WTC11 (cell line): ENCODE measurements at regions not wholly inside any gene's neighbourhood (a gene's known extent, or its start where the extent isn't known, plus 50 kb on each side); places are given as distances from the start of the nearest gene placed in this dataset.

Source experiments
- ATAC-seq: fragments of 200-7000 bp; cut with Tn5 transposase; 2 replicates; pipeline ENCODE4 v1.10.0; 2021; ENCODE audit warnings: mild to moderate bottlenecking, moderate library complexity
- CTCF ChIA-PET: fragments of 300-600 bp; sonication (Branson Sonifier 250); formaldehyde crosslinking; loops from one replicate; lab custom pipeline; 2021; ENCODE audit warnings: antibody characterized with exemption; lab: Charles Lee
- POLR2A ChIA-PET: fragments of 350-600 bp; sonication (Branson Sonifier 250); formaldehyde crosslinking; loops from one replicate; lab custom pipeline; 2021; ENCODE audit warnings: antibody characterized with exemption; lab: Charles Lee
- DNase-seq: peaks from one replicate; pipeline ENCODE4 v3.0.0; 2021; ENCODE audit warnings: low spot score
- H3K27ac Mint-ChIP-seq: 2 replicates; pipeline ENCODE4 v1.8.0; 2021; ENCODE audit warnings: mixed read lengths
- H3K27me3 Mint-ChIP-seq: 2 replicates; pipeline ENCODE4 v1.8.0; 2021; ENCODE audit warnings: low read depth, mild to moderate bottlenecking, moderate library complexity, mixed read lengths
- H3K36me3 Mint-ChIP-seq: 2 replicates; pipeline ENCODE4 v1.8.0; 2021; ENCODE audit warnings: mixed read lengths
- H3K4me1 Mint-ChIP-seq: 2 replicates; pipeline ENCODE4 v1.8.0; 2022; ENCODE audit warnings: mixed read lengths
- H3K4me3 Mint-ChIP-seq: 2 replicates; pipeline ENCODE4 v1.8.0; 2021; ENCODE audit warnings: mild to moderate bottlenecking, moderate library complexity, mixed read lengths
- H3K9me3 Mint-ChIP-seq: 2 replicates; pipeline ENCODE4 v1.8.0; 2021; ENCODE audit warnings: mixed read lengths
- AR ChIP-seq: fragments of 250-450 bp; sonication (Bioruptor Pico); IDR thresholded peaks from 2 replicates; pipeline ENCODE4 v1.9.0; 2021; ENCODE audit warnings: mild to moderate bottlenecking
- ATF1 ChIP-seq: sonication (generic); formaldehyde crosslinking; IDR thresholded peaks from 2 replicates; pipeline ENCODE4 v1.8.1; 2023; ENCODE audit warnings: mild to moderate bottlenecking, moderate library complexity, missing genetic modification reagents
- CREB1 ChIP-seq: sonication (generic); formaldehyde crosslinking; IDR thresholded peaks from 2 replicates; pipeline ENCODE4 v1.8.0; 2023; ENCODE audit warnings: mild to moderate bottlenecking, missing genetic modification reagents
- E2F4 ChIP-seq: sonication (generic); formaldehyde crosslinking; IDR thresholded peaks from 2 replicates; pipeline ENCODE4 v1.8.1; 2022; ENCODE audit warnings: low read depth, mild to moderate bottlenecking, moderate library complexity, missing genetic modification reagents, borderline replicate concordance
- ELF4 ChIP-seq: sonication (generic); formaldehyde crosslinking; IDR thresholded peaks from 2 replicates; pipeline ENCODE4 v1.8.1; 2022; ENCODE audit warnings: low read depth, mild to moderate bottlenecking, moderate library complexity, missing genetic modification reagents
- ERG ChIP-seq: fragments of 250-450 bp; sonication (Bioruptor Pico); IDR thresholded peaks from 2 replicates; pipeline ENCODE4 v1.8.0; 2021; ENCODE audit warnings: mild to moderate bottlenecking
- FOXP1 ChIP-seq: sonication (generic); formaldehyde crosslinking; IDR thresholded peaks from 2 replicates; pipeline ENCODE4 v1.8.0; 2022; ENCODE audit warnings: missing genetic modification reagents, mild to moderate bottlenecking, moderate library complexity, borderline replicate concordance
- IRF1 ChIP-seq: sonication (generic); formaldehyde crosslinking; IDR thresholded peaks from 2 replicates; pipeline ENCODE4 v1.8.0; 2023; ENCODE audit warnings: missing genetic modification reagents
- JAZF1 ChIP-seq: fragments of 250-450 bp; sonication (Bioruptor Pico); IDR thresholded peaks from 2 replicates; pipeline ENCODE4 v1.9.0; 2021; ENCODE audit warnings: moderate library complexity, mild to moderate bottlenecking, inconsistent platforms
- MXD4 ChIP-seq: fragments of 250-450 bp; sonication (Bioruptor Pico); IDR thresholded peaks from 2 replicates; pipeline ENCODE4 v1.8.0; 2021; ENCODE audit warnings: mild to moderate bottlenecking, moderate library complexity, borderline replicate concordance
- NR1H2 ChIP-seq: sonication (generic); formaldehyde crosslinking; IDR thresholded peaks from 2 replicates; pipeline ENCODE4 v1.9.0; 2021; ENCODE audit warnings: mild to moderate bottlenecking, moderate library complexity, missing genetic modification reagents
- PRRX2 ChIP-seq: fragments of 250-450 bp; sonication (Bioruptor Pico); IDR thresholded peaks from 2 replicates; pipeline ENCODE4 v1.8.0; 2021; ENCODE audit warnings: mild to moderate bottlenecking
- SMAD3 ChIP-seq: sonication (generic); formaldehyde crosslinking; IDR thresholded peaks from 2 replicates; pipeline ENCODE4 v1.8.0; 2022; ENCODE audit warnings: missing genetic modification reagents, mild to moderate bottlenecking, borderline replicate concordance
- TCF7 ChIP-seq: sonication (generic); formaldehyde crosslinking; IDR thresholded peaks from 2 replicates; pipeline ENCODE4 v1.8.0; 2022; ENCODE audit warnings: mild to moderate bottlenecking, low read depth, missing genetic modification reagents, moderate library complexity
- ZNF121 ChIP-seq: sonication (generic); formaldehyde crosslinking; IDR thresholded peaks from 2 replicates; pipeline ENCODE4 v1.8.0; 2023; ENCODE audit warnings: missing genetic modification reagents
- ZNF423 ChIP-seq: fragments of 250-450 bp; sonication (Bioruptor Pico); IDR thresholded peaks from 2 replicates; pipeline ENCODE4 v2.1.2; 2022; ENCODE audit warnings: mild to moderate bottlenecking, moderate library complexity
- TF ChIP-seq, protein P1 (sequence below): fragments of 250-450 bp; sonication (Bioruptor Pico); IDR thresholded peaks from 2 replicates; pipeline ENCODE4 v1.9.0; 2021; ENCODE audit warnings: mild to moderate bottlenecking
- TF ChIP-seq, protein P2 (sequence below): sonication (generic); formaldehyde crosslinking; IDR thresholded peaks from 2 replicates; pipeline ENCODE4 v1.8.0; 2022; ENCODE audit warnings: mild to moderate bottlenecking, missing genetic modification reagents
- TF ChIP-seq, protein P3 (sequence below): sonication (generic); formaldehyde crosslinking; IDR thresholded peaks from 2 replicates; pipeline ENCODE4 v1.8.1; 2022; ENCODE audit warnings: mild to moderate bottlenecking, moderate library complexity, missing genetic modification reagents

- Mint-ChIP-seq H3K36me3 (no peaks in the 10 kb centered on the region; the same call in 1 of the 2 replicates), H3K9me3 (peaks cover 6% of the 10 kb centered on the region; the same call in 1 of the 2 replicates), H3K27me3 (no peaks in the 10 kb centered on the region; the same call in 1 of the 2 replicates), H3K27ac (no peak overlapping the region), H3K4me3 (no peak overlapping the region), H3K4me1 (peaks cover 6% of the 10 kb centered on the region)
- ATAC-seq (no peak), DNase-seq (no peak)
- TF ChIP-seq IRF1 (CRISPR knock-in tag) (no peak), ELF4 (CRISPR knock-in tag) (no peak), PRRX2 (CRISPR knock-in tag) (no peak), ZNF121 (CRISPR knock-in tag) (no peak), NR1H2 (no peak), ERG (CRISPR knock-in tag) (no peak)
- TF ChIP-seq, protein P1, sequence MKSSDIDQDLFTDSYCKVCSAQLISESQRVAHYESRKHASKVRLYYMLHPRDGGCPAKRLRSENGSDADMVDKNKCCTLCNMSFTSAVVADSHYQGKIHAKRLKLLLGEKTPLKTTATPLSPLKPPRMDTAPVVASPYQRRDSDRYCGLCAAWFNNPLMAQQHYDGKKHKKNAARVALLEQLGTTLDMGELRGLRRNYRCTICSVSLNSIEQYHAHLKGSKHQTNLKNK (CRISPR knock-in tag), result no peak
- ChIA-PET POLR2A (no interaction called here), CTCF (no interaction called here)
Observed at GRCh38 chr5:29894668-29895067, 1298.8 kb upstream of the CDH6 start.

DNA sequence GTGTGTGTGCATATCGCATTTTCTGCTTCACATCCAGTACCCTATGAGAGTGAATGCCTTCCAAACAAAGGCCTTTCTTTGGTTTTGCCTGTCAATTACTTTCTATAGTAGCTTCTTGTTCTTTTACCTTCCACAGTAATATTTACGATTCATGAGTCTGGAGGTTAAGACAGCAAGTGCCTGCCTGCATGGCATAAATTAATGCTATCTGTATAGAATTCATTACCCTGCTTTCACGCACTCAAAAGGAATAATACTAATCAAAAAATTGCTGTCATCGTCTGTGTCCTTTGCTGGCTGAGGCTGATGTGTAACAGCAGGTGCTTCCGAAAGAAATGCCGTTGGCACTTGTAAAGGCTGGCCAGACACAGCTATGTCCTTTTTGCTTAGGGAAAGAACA lies 1304.4 kb upstream of the CDH6 start:
- POLR2A ChIA-PET, result no interaction called here
- no peaks in the 10 kb centered on the region for H3K4me1 Mint-ChIP-seq

More for the DNA sequence above, 1304.4 kb upstream of the CDH6 start:
- CTCF ChIA-PET, result no interaction called here
- Mint-ChIP-seq H3K27me3 (no peaks in the 10 kb centered on the region; the same call in 1 of the 2 replicates), H3K36me3 (no peaks in the 10 kb centered on the region), H3K9me3 (no peaks in the 10 kb centered on the region)
- no peak for ATAC-seq
- TF ChIP-seq NR1H2, result no peak
- no peak for TF ChIP-seq TCF7 (CRISPR knock-in tag)
- TF ChIP-seq E2F4 (CRISPR knock-in tag), result no peak
- no peak for TF ChIP-seq ZNF423 (CRISPR knock-in tag)
- TF ChIP-seq AR (CRISPR knock-in tag), result no peak
- TF ChIP-seq ATF1 (CRISPR knock-in tag), result no peak
- no peak for TF ChIP-seq FOXP1
- TF ChIP-seq JAZF1 (CRISPR knock-in tag), result no peak
- no peak for TF ChIP-seq SMAD3 (CRISPR knock-in tag)
- no peak for TF ChIP-seq CREB1
- TF ChIP-seq, protein P2, sequence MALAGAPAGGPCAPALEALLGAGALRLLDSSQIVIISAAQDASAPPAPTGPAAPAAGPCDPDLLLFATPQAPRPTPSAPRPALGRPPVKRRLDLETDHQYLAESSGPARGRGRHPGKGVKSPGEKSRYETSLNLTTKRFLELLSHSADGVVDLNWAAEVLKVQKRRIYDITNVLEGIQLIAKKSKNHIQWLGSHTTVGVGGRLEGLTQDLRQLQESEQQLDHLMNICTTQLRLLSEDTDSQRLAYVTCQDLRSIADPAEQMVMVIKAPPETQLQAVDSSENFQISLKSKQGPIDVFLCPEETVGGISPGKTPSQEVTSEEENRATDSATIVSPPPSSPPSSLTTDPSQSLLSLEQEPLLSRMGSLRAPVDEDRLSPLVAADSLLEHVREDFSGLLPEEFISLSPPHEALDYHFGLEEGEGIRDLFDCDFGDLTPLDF, result no peak
- no peak for TF ChIP-seq ZNF121 (CRISPR knock-in tag)
- TF ChIP-seq, protein P3, sequence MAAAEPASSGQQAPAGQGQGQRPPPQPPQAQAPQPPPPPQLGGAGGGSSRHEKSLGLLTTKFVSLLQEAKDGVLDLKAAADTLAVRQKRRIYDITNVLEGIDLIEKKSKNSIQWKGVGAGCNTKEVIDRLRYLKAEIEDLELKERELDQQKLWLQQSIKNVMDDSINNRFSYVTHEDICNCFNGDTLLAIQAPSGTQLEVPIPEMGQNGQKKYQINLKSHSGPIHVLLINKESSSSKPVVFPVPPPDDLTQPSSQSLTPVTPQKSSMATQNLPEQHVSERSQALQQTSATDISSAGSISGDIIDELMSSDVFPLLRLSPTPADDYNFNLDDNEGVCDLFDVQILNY (CRISPR knock-in tag), result no peak
- no peak for TF ChIP-seq MXD4
- TF ChIP-seq, all 79 proteins: peak for 0
- no peak for DNase-seq
- H3K27ac Mint-ChIP-seq, result no peak overlapping the region
- H3K4me3 Mint-ChIP-seq, result no peak overlapping the region
